HEK293T (cell line): ENCODE measurements at regions not wholly inside any gene's neighbourhood (a gene's known extent, or its start where the extent isn't known, plus 50 kb on each side); places are given as distances from the start of the nearest gene placed in this dataset.

ENCODE experiments used
- ARNT ChIP-seq: fragments of 450-650 bp; IDR thresholded peaks from 2 replicates; pipeline ENCODE4 v1.6.1; 2017; ENCODE audit warnings: mild to moderate bottlenecking
- BHLHE40 ChIP-seq: fragments of 450-650 bp; IDR thresholded peaks from 2 replicates; pipeline ENCODE4 v1.6.1; 2016; ENCODE audit warnings: mild to moderate bottlenecking, moderate library complexity, borderline replicate concordance
- CTBP1 ChIP-seq: fragments of 450-650 bp; IDR thresholded peaks from 2 replicates; pipeline ENCODE4 v1.6.1; 2016; ENCODE audit warnings: borderline replicate concordance
- ELF4 ChIP-seq: fragments of 450-650 bp; IDR thresholded peaks from 2 replicates; pipeline ENCODE4 v1.6.1; 2017; ENCODE audit warnings: antibody characterized with exemption
- FOXA1 ChIP-seq: fragments of 450-650 bp; IDR thresholded peaks from 2 replicates; pipeline ENCODE4 v1.6.1; 2016; ENCODE audit warnings: mild to moderate bottlenecking
- FOXK2 ChIP-seq: fragments of 450-650 bp; IDR thresholded peaks from 2 replicates; pipeline ENCODE4 v1.6.1; 2016; ENCODE audit warnings: mild to moderate bottlenecking
- FOXM1 ChIP-seq: fragments of 450-650 bp; IDR thresholded peaks from 2 replicates; pipeline ENCODE4 v1.6.1; 2017; ENCODE audit warnings: mild to moderate bottlenecking, borderline replicate concordance
- HDGF ChIP-seq: fragments of 450-650 bp; IDR thresholded peaks from 2 replicates; pipeline ENCODE4 v1.6.1; 2017; ENCODE audit warnings: antibody characterized with exemption, borderline replicate concordance
- LEF1 ChIP-seq: fragments of 450-650 bp; IDR thresholded peaks from 2 replicates; pipeline ENCODE4 v1.6.1; 2017; ENCODE audit warnings: mild to moderate bottlenecking, borderline replicate concordance
- PKNOX1 ChIP-seq: fragments of 450-650 bp; IDR thresholded peaks from 2 replicates; pipeline ENCODE4 v1.6.1; 2016
- SP1 ChIP-seq: fragments of 450-650 bp; IDR thresholded peaks from 2 replicates; pipeline ENCODE4 v1.6.1; 2017
- SUZ12 ChIP-seq: fragments of 450-650 bp; IDR thresholded peaks from 2 replicates; pipeline ENCODE4 v1.6.1; 2016; ENCODE audit warnings: mild to moderate bottlenecking
- TARDBP ChIP-seq: fragments of 450-650 bp; IDR thresholded peaks from 2 replicates; pipeline ENCODE4 v1.6.1; 2016
- ZNF384 ChIP-seq: fragments of 450-650 bp; IDR thresholded peaks from 2 replicates; pipeline ENCODE4 v1.6.1; 2016

GRCh38 chr2:152942940-152943440, 224.6 kb downstream of the ARL6IP6 start:
- TF ChIP-seq FOXM1 (no peak), ZNF384 (no peak), PKNOX1 (no peak), TARDBP (no peak), CTBP1 (no peak), SUZ12 (no peak), ARNT (no peak), FOXK2 (no peak), BHLHE40 (no peak), SP1 (no peak), FOXA1 (no peak), HDGF (no peak), LEF1 (no peak), ELF4 (no peak)
